GM18907 (cell line): ENCODE measurements at regions not wholly inside any gene's neighbourhood (a gene's known extent, or its start where the extent isn't known, plus 50 kb on each side); places are given as distances from the start of the nearest gene placed in this dataset.

Source experiments
- ATAC-seq: cut with Tn5 transposase; IDR thresholded peaks from one replicate; pipeline ENCODE4 v1.9.1; 2021; ENCODE audit warnings: mild to moderate bottlenecking, moderate library complexity; ENCODE audit not compliant: unreplicated experiment

DNA sequence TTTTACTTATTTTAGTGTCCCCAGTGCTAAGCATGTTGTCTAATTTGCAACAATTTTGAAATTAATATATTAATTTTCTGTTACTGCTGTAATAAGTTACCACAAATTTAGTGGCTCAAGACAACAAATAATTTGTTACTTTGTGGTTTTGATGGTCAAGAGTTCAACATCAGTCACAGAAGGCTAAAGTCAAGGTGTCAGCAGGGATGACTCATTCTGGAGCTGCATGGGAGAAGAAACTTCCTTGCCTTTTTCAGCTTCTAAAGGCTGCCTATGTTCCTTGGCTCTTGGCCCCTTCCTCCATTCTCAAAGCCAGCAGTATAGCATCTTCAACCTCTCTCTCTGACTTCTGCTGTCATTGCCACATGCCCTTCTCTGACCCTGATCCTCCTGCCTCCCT, 271.8 kb downstream of the HLX start:
- no peak for ATAC-seq

GRCh38 chr1:221154932-221155331, 275.7 kb downstream of the HLX start:
- no peak for ATAC-seq

DNA sequence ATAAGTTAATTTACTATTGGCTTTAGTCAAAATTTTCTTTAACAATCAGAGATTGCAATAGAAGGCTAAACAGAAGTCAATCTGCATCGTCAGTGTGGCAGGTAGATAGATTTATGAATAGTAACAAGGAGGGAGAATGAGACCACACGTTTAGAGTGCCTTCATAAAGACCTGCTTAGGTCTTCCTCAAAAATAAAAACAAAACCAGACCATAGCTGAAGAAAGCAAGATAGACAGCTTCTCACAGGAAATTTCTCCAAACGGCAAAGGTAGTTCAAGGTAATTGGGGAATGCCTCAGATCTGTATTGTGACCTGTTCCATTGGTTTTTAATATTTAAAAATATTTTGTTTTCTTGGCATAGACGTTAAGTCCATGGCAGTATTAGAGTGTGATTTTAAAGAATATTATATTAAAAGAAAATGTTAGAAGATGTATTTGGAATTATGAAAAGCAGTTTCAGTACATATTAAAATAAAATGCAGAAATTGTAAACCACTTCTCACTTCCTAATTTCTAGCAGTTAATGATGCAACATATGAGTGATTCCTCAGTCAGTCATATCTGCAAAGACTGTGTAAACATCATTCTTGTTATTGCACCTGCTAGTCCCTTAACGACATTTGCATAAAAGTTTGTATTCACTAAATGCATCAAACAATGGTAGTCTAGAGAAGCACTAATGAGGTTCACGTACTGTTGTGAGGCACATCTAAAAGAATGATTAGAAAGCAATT, 278.0 kb downstream of the HLX start:
- ATAC-seq: peak; percentile 91

GRCh38 chr1:221159608-221160007, 280.4 kb downstream of the HLX start:
- no peak for ATAC-seq

DNA sequence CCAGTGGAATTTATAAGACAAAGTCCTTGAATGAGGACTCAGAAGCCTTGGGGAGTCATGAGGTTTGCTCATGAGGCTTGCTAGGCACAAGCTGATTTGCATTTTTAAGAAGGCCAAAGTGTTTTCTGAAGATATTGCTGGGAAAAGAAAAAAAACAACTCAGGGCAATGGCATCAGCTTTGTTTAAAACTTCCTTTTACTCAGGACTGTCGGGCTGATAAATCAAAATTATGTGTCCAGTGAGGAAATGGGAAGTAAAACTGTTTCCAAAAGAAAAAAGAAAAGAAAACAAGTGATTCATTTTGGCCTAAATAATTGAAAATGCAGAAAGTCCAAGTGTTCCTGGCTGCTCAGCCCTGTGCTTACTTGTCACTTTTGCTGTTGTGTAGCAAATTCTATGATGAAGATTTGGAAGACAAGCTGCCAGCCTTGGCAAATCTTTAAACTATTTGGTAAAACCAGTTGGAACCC, 282.4 kb downstream of the HLX start:
- ATAC-seq: no peak

DNA sequence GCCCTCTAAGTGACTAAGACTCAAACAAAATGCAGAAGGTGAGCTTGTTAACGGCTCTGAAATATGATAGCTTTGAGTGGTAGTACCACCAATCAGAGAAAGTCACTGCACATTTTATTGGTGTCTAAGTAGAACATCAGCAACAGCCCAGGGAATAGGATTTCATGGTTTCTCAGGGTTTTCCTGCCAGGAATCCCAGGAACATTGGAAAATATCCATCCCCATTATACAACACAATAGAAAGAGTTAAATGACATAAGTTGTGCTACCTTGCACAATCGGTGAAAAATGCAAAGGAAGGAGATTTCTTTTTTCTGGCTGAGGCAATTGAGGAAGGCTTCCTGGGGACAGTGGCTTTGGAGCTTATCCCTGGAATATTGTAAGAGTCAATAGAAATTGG, 283.1 kb downstream of the HLX start:
- ATAC-seq: no peak

GRCh38 chr1:221162939-221163338, 283.7 kb downstream of the HLX start:
- ATAC-seq: no peak

GRCh38 chr1:221164029-221164428, 284.8 kb downstream of the HLX start:
- no peak for ATAC-seq

DNA sequence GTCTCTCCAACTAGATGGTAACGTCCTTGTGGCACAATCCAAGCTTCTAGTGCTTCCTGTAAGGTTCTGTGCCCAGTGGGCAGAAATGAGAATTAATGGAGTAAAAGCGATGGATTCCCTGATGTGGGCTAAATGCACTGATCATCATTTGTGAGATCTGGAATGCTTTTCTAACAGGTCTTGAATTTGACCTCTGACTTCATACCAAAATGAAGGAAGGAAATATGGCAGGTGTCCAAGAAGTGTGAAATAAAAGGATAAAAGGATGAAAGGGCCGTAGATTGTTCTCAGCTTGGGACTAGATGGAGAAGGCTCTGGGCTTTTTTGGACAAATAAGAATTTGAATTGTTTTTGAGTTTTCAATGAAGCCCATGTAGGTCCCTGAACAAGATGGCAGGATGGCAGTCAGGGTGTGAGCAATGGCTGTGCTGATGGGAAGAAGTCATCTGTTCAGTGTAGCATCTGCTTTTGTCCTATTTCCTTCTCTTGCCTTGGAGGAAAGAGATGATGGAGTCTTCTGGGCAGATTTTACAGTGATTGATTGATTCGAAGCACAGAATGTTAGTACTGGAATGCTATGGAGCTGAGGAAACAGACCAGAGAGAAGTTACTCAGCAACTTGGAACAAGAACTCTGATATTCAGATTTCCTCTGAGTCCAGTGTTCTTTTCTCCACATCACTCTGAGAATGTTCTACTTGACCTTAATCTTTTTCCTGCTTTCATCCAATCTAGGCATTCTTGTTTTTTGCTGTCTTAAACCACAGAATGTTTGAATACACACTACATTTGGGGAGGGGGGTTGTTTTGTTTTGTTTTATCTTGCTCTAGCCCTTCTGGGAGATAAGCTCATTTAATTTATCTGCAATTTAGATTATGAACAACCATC, 286.0 kb downstream of the HLX start:
- ATAC-seq: no peak

- no peak for ATAC-seq
Measured at GRCh38 chr1:221165839-221166500, 286.7 kb downstream of the HLX start.

- peak; percentile 53 for ATAC-seq
Measured at GRCh38 chr1:221166559-221167318, 287.5 kb downstream of the HLX start.

GRCh38 chr1:221169447-221169889, 290.2 kb downstream of the HLX start:
- ATAC-seq: no peak

DNA sequence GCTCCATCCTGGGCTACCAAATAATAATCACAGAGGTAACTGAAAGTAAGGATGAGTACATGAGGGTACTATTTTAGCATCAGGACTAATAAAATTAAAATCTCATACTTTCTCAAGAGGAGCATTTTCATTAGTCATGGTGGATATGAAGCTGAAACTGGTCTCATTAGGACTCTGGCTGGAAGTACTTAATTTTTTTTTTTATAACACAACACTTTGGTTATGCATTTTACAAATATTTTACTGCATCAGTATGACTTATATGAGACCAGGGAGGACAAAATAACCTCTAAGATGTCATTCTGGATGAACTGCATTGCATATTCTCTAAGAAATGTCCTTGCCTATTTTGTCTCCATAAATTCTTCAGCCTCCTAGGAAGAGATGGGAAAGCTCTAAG, 290.9 kb downstream of the HLX start:
- no peak for ATAC-seq

- ATAC-seq: no peak
Measured at GRCh38 chr1:221171768-221172167, 292.5 kb downstream of the HLX start.

DNA sequence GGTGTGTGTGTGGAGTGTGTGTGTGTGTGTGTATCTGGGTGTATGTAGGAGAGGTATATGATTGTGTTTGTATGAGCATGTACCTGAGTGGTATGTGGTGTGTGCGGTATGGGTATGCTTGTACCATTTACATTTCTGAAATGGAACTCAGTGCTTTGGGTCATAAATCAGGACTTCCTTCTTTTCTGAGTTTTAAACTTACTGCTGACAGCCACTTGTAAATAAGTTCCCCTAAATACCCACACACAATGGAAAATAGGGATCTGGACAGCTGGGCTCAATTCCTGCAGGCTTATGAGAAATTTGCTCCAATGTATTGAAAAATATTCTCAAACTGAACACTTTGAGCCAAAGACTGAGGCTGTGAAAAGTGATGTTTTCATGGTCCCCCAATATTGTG, 293.6 kb downstream of the HLX start:
- no peak for ATAC-seq

- ATAC-seq: no peak
Measured at GRCh38 chr1:221174330-221174993, 295.2 kb downstream of the HLX start.

DNA sequence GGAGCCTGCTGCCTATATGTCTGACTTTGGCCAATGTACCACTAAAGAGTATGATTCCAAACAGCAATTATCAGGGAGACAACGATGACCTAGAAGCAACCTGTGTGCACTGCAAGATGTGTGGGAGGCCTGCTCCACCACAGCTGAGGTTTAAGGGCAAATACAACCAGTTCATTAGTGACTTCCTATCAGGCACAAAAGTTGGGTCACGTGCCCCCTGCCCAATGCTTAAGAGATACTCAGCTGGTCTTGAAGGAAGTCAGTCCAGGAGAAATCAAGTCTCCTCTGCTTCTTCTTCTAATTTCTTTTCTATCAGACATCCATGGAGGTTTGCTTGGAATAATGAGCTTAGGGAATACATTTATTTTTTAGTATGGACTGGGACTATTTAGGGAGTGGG, 296.0 kb downstream of the HLX start:
- ATAC-seq: no peak

DNA sequence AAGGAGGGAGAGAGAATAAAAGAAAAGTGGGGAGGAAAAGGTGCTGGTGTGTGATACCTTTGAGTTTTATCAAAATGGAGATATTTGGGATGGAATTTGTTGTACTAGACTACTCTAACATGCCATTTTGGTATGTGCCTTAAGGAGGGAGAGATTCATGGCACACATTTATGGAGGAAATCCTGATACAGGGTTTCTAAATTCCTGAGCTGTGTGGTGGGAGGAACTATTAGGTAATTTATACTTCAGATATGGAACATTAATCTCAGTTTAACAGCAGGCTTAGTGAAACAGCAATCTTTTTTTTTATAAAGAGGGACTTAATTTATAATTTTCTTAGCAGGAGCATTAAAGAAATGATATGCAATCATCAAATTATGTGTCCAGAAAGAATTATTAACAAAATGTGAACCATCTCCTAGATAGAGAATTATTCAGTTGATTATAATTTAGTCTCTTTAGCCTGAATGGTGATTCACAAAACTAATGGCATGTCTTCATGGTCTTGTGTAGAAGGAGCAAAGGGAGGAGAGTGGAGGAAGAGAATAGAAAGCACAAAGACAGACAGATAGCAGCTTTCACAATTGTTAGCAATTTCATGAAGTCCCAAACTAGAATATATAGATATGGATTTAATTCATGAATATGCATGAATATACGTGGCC, 301.6 kb downstream of the HLX start:
- ATAC-seq: no peak

GRCh38 chr1:221182791-221183533, 303.7 kb downstream of the HLX start:
- ATAC-seq: no peak
